CD14-positive monocyte (primary cell): ENCODE measurements at regions not wholly inside any gene's neighbourhood (a gene's known extent, or its start where the extent isn't known, plus 50 kb on each side); places are given as distances from the start of the nearest gene placed in this dataset.

Source experiments
- DNase-seq, 3 donors: peaks; one replicate each; pipeline ENCODE4 v3.0.0-alpha.2; 2011 to 2022
- H2AFZ ChIP-seq: 2 replicates; pipeline ENCODE4 v1.6.0; 2012; ENCODE audit warnings: mild to moderate bottlenecking, low read depth, low read length, inconsistent platforms; ENCODE audit not compliant: insufficient read depth, poor library complexity, severe bottlenecking
- H3K27ac ChIP-seq, 2 donors: 1 replicate in 1 of 2; 2 replicates in 1 of 2; pipeline ENCODE4 v1.5.1; 2012 to 2013; ENCODE audit warnings: low read length in 2 of 2, control low read depth in 1 of 2, inconsistent platforms in 1 of 2, low read depth in 1 of 2, mild to moderate bottlenecking in 1 of 2
- H3K27me3 ChIP-seq, 2 donors: one replicate each; pipeline versions ENCODE4 v1.6.0 to v1.6.1; 2011 to 2013; ENCODE audit warnings: low read length in 2 of 2; ENCODE audit not compliant: control insufficient read depth in 2 of 2, insufficient read depth in 2 of 2
- H3K36me3 ChIP-seq, 2 donors: replicated peaks in 1 of 2; 1 replicate in 1 of 2; 2 replicates in 1 of 2; pipeline versions ENCODE4 v1.5.1 to v1.6.1; 2012 to 2013; ENCODE audit warnings: low read length in 2 of 2, control low read depth in 1 of 2, inconsistent platforms in 1 of 2, mild to moderate bottlenecking in 1 of 2; ENCODE audit not compliant: insufficient read depth in 2 of 2, control insufficient read depth in 1 of 2
- H3K4me1 ChIP-seq, 2 donors: 1 replicate in 1 of 2; 2 replicates in 1 of 2; pipeline versions ENCODE4 v1.5.1 to v1.6.1; 2012 to 2013; ENCODE audit warnings: low read length in 2 of 2, control low read depth in 1 of 2, inconsistent platforms in 1 of 2, mild to moderate bottlenecking in 1 of 2, moderate library complexity in 1 of 2; ENCODE audit not compliant: insufficient read depth in 2 of 2, control insufficient read depth in 1 of 2
- H3K4me2 ChIP-seq: replicated peaks from 2 replicates; pipeline ENCODE3; 2012; ENCODE audit warnings: low read length, moderate library complexity, mild to moderate bottlenecking; ENCODE audit not compliant: poor library complexity, severe bottlenecking; ENCODE audit errors: extremely low read depth
- H3K4me3 ChIP-seq, 3 experiments: fragments of 200-600 bp in 1 of 3; sonication (generic) in 1 of 3; replicated peaks in 1 of 3; 1 replicate in 2 of 3; 2 replicates in 1 of 3; pipeline ENCODE4 v1.5.1; 2011 to 2013; ENCODE audit warnings: low read length in 3 of 3, mild to moderate bottlenecking in 3 of 3, control low read depth in 2 of 3, low read depth in 2 of 3, inconsistent platforms in 1 of 3, moderate library complexity in 1 of 3
- H3K79me2 ChIP-seq: 2 replicates; pipeline ENCODE4 v1.6.0; 2012; ENCODE audit warnings: mild to moderate bottlenecking, control low read depth, inconsistent platforms, low read length, moderate library complexity; ENCODE audit not compliant: insufficient read depth
- H3K9ac ChIP-seq: 2 replicates; pipeline ENCODE4 v1.6.0; 2017; ENCODE audit warnings: low read length, mild to moderate bottlenecking; ENCODE audit not compliant: insufficient read depth, poor library complexity, severe bottlenecking
- H3K9me3 ChIP-seq, 2 donors: replicated peaks in 1 of 2; 1 replicate in 1 of 2; 2 replicates in 1 of 2; pipeline versions ENCODE4 v1.5.1 to v1.6.1; 2012 to 2013; ENCODE audit warnings: low read length in 2 of 2, control low read depth in 1 of 2; ENCODE audit not compliant: control insufficient read depth in 1 of 2, insufficient read depth in 1 of 2
- H4K20me1 ChIP-seq: 2 replicates; pipeline ENCODE4 v1.6.0; 2012; ENCODE audit warnings: mild to moderate bottlenecking, low read length, control low read depth, moderate library complexity; ENCODE audit not compliant: insufficient read depth
- H3K27ac Mint-ChIP-seq, 7 donors: one replicate each; pipeline ENCODE4 v1.8.0; 2020; ENCODE audit warnings: mild to moderate bottlenecking in 7 of 7, mixed read lengths in 7 of 7, moderate library complexity in 6 of 7, inconsistent platforms in 2 of 7
- H3K27me3 Mint-ChIP-seq, 3 donors: one replicate each; pipeline ENCODE4 v1.8.0; 2021 to 2022; ENCODE audit warnings: low read depth in 3 of 3, mild to moderate bottlenecking in 3 of 3, mixed read lengths in 3 of 3, moderate library complexity in 3 of 3, inconsistent platforms in 1 of 3
- H3K36me3 Mint-ChIP-seq, 2 donors: one replicate each; pipeline ENCODE4 v1.8.0; 2020; ENCODE audit warnings: mixed read lengths in 2 of 2, inconsistent platforms in 1 of 2, mild to moderate bottlenecking in 1 of 2
- H3K4me1 Mint-ChIP-seq: one replicate; pipeline ENCODE4 v1.8.0; 2020; ENCODE audit warnings: mild to moderate bottlenecking, mixed read lengths
- H3K4me3 Mint-ChIP-seq, 2 donors: one replicate each; pipeline ENCODE4 v1.8.0; 2020; ENCODE audit warnings: mild to moderate bottlenecking in 2 of 2, mixed read lengths in 2 of 2, moderate library complexity in 1 of 2
- H3K9me3 Mint-ChIP-seq, 7 donors: one replicate each; pipeline ENCODE4 v1.8.0; 2020 to 2022; ENCODE audit warnings: mixed read lengths in 7 of 7, mild to moderate bottlenecking in 6 of 7, moderate library complexity in 6 of 7, inconsistent platforms in 2 of 7
- WGBS: methylation state at CpG from one replicate; pipeline ENCODE4 v1.1.5; 2013; ENCODE audit warnings: missing lambda C conversion rate; ENCODE audit not compliant: insufficient coverage; 5-methylcytosine and 5-hydroxymethylcytosine counted together
- intact Hi-C, 2 donors: fragments of 100-400 bp; cut with micrococcal nuclease; formaldehyde crosslinking; loops; one replicate each; pipeline versions ENCODE4 v1.15.0 to v1.15.1; 2023
- TF ChIP-seq, protein P1 (sequence below): fragments of 200-600 bp; IDR thresholded peaks from one replicate; pipeline ENCODE4 v1.8.0; 2022; ENCODE audit warnings: antibody characterized with exemption, mild to moderate bottlenecking

DNA sequence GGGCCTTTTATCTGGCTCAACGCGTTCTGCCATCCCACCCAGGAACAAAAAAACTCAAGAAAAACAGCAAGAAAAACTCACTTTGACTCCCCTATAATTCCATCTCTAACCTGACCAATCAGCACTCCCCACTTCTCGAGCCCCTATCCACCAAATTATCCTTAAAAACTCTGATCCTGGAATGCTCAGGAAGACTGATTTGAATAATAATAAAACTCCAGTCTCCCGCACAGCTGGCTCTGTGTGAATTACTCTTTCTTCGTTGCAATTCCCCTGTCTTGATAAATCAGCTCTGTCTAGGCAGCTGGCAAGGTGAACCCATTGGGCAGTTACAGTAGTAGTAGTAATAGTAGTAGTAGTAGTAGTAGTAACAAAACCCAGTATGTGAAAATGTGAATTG, 165.7 kb upstream of the CASK start:
- H2AFZ ChIP-seq = no peak overlapping the region
- no peak for DNase-seq
- H3K27me3 ChIP-seq = no peaks in the 10 kb centered on the region
- H3K36me3 Mint-ChIP-seq = no peaks in the 10 kb centered on the region
- no peak overlapping the region for H3K27ac Mint-ChIP-seq
- no peaks in the 10 kb centered on the region for H4K20me1 ChIP-seq
- H3K79me2 ChIP-seq = no peaks in the 10 kb centered on the region
- 100% methylated on average over 2 of the region's 5 CpGs for WGBS
- TF ChIP-seq, protein P1, sequence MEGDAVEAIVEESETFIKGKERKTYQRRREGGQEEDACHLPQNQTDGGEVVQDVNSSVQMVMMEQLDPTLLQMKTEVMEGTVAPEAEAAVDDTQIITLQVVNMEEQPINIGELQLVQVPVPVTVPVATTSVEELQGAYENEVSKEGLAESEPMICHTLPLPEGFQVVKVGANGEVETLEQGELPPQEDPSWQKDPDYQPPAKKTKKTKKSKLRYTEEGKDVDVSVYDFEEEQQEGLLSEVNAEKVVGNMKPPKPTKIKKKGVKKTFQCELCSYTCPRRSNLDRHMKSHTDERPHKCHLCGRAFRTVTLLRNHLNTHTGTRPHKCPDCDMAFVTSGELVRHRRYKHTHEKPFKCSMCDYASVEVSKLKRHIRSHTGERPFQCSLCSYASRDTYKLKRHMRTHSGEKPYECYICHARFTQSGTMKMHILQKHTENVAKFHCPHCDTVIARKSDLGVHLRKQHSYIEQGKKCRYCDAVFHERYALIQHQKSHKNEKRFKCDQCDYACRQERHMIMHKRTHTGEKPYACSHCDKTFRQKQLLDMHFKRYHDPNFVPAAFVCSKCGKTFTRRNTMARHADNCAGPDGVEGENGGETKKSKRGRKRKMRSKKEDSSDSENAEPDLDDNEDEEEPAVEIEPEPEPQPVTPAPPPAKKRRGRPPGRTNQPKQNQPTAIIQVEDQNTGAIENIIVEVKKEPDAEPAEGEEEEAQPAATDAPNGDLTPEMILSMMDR = no peak
- no peaks in the 10 kb centered on the region for H3K9me3 ChIP-seq
- H3K4me3 ChIP-seq = no peak overlapping the region
- H3K9ac ChIP-seq = no peak overlapping the region
- H3K4me2 ChIP-seq = no peak overlapping the region
- no peaks in the 10 kb centered on the region for H3K4me1 ChIP-seq
- H3K27ac ChIP-seq = no peak overlapping the region
- H3K9me3 Mint-ChIP-seq = no peaks in the 10 kb centered on the region
- no peak overlapping the region for H3K4me3 Mint-ChIP-seq
- intact Hi-C loops = no loop called here
- H3K4me1 Mint-ChIP-seq = peaks cover 3% of the 10 kb centered on the region
- H3K36me3 ChIP-seq = no peaks in the 10 kb centered on the region
- H3K27me3 Mint-ChIP-seq = no peaks in the 10 kb centered on the region

GRCh38 chrX:42087960-42088359, 164.6 kb upstream of the CASK start:
- intact Hi-C loops = no loop called here
- Histone ChIP-seq H2AFZ (no peak overlapping the region), H3K9ac (no peak overlapping the region), H3K4me3 (no peak overlapping the region), H3K79me2 (no peaks in the 10 kb centered on the region), H3K9me3 (no peaks in the 10 kb centered on the region), H4K20me1 (no peaks in the 10 kb centered on the region), H3K27ac (no peak overlapping the region), H3K36me3 (no peaks in the 10 kb centered on the region), H3K4me1 (no peaks in the 10 kb centered on the region), H3K4me2 (no peak overlapping the region), H3K27me3 (no peaks in the 10 kb centered on the region)
- H3K27me3 Mint-ChIP-seq = no peaks in the 10 kb centered on the region
- TF ChIP-seq, protein P1 = no peak
- no peaks in the 10 kb centered on the region for H3K4me1 Mint-ChIP-seq
- no peaks in the 10 kb centered on the region for H3K36me3 Mint-ChIP-seq
- DNase-seq = no peak
- H3K27ac Mint-ChIP-seq = no peak overlapping the region
- H3K9me3 Mint-ChIP-seq = no peaks in the 10 kb centered on the region
- H3K4me3 Mint-ChIP-seq = no peak overlapping the region
